ENCODE measurements at regions not wholly inside any gene's neighbourhood (a gene's known extent, or its start where the extent isn't known, plus 50 kb on each side); places are given as distances from the start of the nearest gene placed in this dataset.

DNA sequence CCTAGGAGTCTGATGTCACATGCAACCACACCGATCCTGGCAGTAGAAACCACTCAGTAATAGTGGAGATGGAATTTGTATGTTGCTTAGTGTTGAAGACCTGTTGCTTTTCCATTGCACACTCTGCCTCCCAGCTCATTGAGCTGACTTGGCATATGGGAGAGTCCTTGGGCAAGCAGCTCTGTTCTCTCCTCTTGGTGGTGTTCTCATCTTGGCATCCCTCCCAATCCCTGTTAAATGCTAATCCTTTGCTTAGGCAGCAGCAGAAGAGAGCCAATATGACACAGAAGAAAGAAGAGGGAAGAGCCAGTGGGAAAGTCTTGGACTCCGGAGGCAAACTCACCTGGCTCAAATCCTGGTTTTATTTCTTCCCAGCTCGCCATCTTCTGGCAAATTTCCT lies 178.0 kb upstream of the CAND1 start:
- TF ChIP-seq, protein P1, sequence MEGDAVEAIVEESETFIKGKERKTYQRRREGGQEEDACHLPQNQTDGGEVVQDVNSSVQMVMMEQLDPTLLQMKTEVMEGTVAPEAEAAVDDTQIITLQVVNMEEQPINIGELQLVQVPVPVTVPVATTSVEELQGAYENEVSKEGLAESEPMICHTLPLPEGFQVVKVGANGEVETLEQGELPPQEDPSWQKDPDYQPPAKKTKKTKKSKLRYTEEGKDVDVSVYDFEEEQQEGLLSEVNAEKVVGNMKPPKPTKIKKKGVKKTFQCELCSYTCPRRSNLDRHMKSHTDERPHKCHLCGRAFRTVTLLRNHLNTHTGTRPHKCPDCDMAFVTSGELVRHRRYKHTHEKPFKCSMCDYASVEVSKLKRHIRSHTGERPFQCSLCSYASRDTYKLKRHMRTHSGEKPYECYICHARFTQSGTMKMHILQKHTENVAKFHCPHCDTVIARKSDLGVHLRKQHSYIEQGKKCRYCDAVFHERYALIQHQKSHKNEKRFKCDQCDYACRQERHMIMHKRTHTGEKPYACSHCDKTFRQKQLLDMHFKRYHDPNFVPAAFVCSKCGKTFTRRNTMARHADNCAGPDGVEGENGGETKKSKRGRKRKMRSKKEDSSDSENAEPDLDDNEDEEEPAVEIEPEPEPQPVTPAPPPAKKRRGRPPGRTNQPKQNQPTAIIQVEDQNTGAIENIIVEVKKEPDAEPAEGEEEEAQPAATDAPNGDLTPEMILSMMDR (IDR thresholded peaks at IDR 0.05), result no peak
- no peak for TF ChIP-seq POLR2A (IDR thresholded peaks at IDR 0.05)

Data from testis (tissue), 2 donors.